Motor neuron (in vitro differentiated cells): ENCODE measurements at regions not wholly inside any gene's neighbourhood (a gene's known extent, or its start where the extent isn't known, plus 50 kb on each side); places are given as distances from the start of the nearest gene placed in this dataset.

Experiments
- ATAC-seq, 8 experiments: fragments of 200-7000 bp; cut with Tn5 transposase; replicated peaks in 6 of 8; 2 replicates each; pipeline ENCODE4 v1.8.0; 2021; ENCODE audit warnings: mild to moderate bottlenecking in 8 of 8, moderate library complexity in 8 of 8
- H3K27ac ChIP-seq, 2 donors: fragments of 250-450 bp; sonication (Bioruptor Pico); 2 replicates each; pipeline ENCODE4 v1.9.0; 2021; ENCODE audit warnings: antibody characterized with exemption in 2 of 2, mild to moderate bottlenecking in 2 of 2, moderate library complexity in 1 of 2
- H3K4me1 ChIP-seq, 2 donors: fragments of 250-450 bp; sonication (Bioruptor Pico); replicated peaks in 1 of 2; 2 replicates each; pipeline ENCODE4 v1.6.1; 2021; ENCODE audit warnings: antibody characterized with exemption in 2 of 2, mild to moderate bottlenecking in 2 of 2, moderate library complexity in 1 of 2
- H3K4me3 ChIP-seq, 5 donors: fragments of 250-450 bp; sonication (Bioruptor Pico); 2 replicates each; pipeline ENCODE4 v1.9.0; 2021; ENCODE audit warnings: antibody characterized with exemption in 5 of 5, mild to moderate bottlenecking in 5 of 5, moderate library complexity in 4 of 5
- WGBS, 10 experiments: fragments of 450-650 bp; shearing (Covaris generic); methylation state at CpG; one replicate each; pipeline ENCODE4 v1.0.0; 2022; 5-methylcytosine and 5-hydroxymethylcytosine counted together
- in situ Hi-C, 9 experiments: fragments of 400-800 bp; cut with MboI; loops; one replicate each; pipeline ENCODE4 v1.15.0; 2021; ENCODE audit warnings: low sequenced_read_pairs in 9 of 9, low pct_unique_long_range_greater_than_20kb in 2 of 9; ENCODE audit not compliant: unreplicated experiment in 9 of 9

DNA sequence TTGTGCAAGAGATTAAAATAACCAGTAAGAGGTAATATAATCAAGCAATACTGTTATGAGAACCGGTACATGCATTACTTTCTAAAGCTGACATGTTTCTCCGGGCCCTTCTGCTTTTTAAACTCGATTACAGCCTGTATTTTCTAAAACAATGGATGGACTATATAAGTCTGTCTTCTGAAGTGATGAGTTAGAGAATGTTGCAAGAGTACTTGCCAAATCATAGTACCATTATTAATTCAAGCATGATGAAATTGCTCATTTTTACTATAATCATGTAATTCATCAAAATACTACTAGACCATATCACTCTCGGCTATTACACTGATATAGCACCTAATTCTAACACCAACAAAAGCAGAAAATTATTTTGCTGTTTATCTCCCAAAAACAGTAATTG is 1240.3 kb upstream of the ACVR2A start:
- no peak for ATAC-seq
- Histone ChIP-seq H3K4me1 (no peaks in the 10 kb centered on the region), H3K4me3 (no peak overlapping the region), H3K27ac (no peak overlapping the region)
- in situ Hi-C loops: no loop called here
- 53 to 100% (median 91%) methylated on average over 1 to 4 of the region's 4 CpGs for WGBS, 10 experiments

DNA sequence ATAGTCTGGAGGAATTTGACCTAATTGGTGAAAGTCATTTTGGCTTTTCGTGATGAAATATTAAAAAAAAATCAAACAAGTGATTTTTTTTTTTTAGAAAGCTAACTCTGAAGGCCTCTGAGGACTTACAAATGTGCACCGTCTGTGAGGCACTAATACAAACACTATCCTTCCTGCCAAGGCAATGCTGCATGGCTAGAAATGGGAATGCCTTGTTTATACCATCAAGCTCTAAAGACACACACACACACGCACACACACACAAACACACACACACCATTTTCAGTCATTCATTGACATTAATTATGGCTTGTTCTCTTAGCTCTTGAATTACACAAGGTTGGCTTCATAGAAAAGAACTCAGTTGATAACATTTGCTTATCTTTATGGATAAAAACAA is 1242.0 kb upstream of the ACVR2A start:
- in situ Hi-C loops: no loop called here
- no peak for ATAC-seq
- 0 to 92% (median 78%) methylated on average over 1 to 3 of the region's 3 CpGs; no CpG with 5 or more reads in 1 of the 10 experiments for WGBS, 10 experiments
- Histone ChIP-seq H3K27ac (no peak overlapping the region), H3K4me3 (no peak overlapping the region), H3K4me1 (no peaks in the 10 kb centered on the region)

DNA sequence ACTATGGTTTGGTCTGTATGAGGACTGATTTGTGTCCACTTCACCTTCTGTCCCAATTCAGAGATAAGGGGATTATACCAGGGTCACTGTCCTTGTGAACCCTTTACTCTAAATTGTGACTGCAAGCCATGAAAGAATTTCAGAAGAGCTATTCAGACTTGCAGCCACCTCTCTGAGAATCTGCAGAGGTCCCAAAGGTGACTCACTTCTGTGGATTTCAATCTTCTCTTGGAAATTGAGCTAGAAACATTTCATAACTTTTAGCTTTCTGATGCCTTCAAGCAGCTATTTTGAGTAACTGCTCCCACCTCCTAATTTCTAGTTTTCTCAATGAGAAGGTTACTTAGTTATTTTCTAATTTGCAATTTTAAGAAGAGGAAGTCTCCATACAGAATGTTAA is 1242.4 kb upstream of the ACVR2A start:
- in situ Hi-C loops: no loop called here
- peak in 1 of 8 experiments; percentile 25 for ATAC-seq
- no peaks in the 10 kb centered on the region for H3K4me1 ChIP-seq
- no peak overlapping the region for H3K4me3 ChIP-seq
- no peak overlapping the region for H3K27ac ChIP-seq

DNA sequence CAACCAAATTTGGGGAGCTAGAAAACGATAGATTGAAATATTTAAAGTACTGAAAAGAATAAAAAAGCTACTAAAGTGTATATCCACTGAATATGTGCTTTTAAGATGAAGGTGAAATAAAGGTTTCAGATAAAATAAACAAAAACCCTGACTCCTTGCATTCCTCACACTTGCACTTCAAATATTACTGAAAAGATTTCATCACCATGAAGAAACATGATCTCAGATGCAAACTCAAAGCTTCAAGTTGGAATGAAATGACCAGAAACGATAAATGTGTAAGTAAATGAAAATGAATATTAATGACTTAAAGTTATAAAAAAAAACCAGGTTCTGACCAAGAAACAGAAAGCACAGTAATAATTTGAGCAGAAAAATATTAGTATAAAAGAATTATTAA is 1246.0 kb upstream of the ACVR2A start:
- no peaks in the 10 kb centered on the region for H3K4me1 ChIP-seq
- H3K4me3 ChIP-seq: no peak overlapping the region
- in situ Hi-C loops: no loop called here
- no peak for ATAC-seq
- WGBS, 10 experiments: 33 to 100% (median 94%) methylated on average over 1 to 2 of the region's 2 CpGs; no CpG with 5 or more reads in 1 of the 10 experiments
- no peak overlapping the region for H3K27ac ChIP-seq

DNA sequence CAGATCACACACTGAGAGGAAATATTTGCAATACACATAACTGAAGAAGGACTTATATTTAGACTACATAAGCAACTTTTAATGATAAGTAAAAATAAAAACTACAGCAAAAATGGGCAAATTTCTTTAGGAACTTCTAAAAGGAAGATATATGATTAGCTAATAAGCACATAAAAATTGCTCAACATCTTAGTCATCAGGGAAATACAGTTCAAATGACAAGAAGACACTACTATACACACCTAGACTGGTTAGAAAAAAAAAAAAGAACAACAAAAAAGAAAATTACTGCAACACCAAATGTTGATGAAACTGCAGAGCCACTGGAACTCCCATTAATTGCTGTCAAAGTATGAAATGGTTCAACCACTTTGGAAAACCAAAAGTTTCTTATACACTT is 1247.5 kb upstream of the ACVR2A start:
- Histone ChIP-seq H3K4me1 (no peaks in the 10 kb centered on the region), H3K27ac (no peak overlapping the region), H3K4me3 (no peak overlapping the region)
- ATAC-seq: no peak
- in situ Hi-C loops: no loop called here

DNA sequence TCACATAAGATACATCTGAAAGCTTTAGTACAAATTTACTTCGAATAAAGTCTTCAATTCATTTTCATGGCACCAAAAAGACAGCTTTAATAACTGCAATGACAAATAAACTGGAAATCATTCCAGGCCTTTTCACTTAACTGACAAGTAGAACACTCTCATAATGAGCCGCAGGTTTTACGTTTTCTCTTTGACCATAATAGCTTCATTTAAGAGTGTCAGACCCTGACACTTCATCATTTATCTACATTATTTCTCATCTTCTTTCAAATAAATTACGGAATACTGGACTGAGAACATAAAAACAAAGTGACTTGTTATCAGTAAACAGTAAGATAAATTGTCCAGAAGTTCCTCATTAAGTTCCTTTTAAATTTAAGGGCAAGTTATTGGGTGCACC is 1252.9 kb upstream of the ACVR2A start:
- Histone ChIP-seq H3K4me3 (no peak overlapping the region), H3K27ac (no peak overlapping the region), H3K4me1 (no peaks in the 10 kb centered on the region)
- in situ Hi-C loops: no loop called here
- WGBS, 10 experiments: 12 to 90% (median 79%) methylated on average over 2 to 4 of the region's 4 CpGs
- ATAC-seq: peak in 3 of 8 experiments; percentile 38 to 48 (median 41)

DNA sequence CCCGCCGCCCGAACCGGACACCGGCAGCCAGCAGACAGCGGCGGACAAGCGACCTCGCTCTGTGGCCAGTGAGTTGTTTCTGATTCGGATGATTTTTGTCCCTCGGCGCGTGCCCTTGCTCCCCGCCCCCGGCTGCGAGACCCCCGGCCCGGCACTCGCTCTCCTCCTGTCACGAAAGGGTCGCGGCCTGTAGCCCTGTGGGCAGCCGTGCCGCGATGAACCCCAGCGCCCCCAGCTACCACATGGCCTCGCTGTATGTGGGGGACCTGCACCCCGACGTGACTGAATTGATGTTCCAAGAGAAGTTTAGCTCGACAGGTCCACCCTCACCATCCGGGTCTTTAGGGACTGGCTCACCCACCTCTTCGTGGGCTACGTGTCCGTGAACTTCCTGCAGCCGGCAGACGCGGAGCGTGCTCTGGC is 1257.5 kb upstream of the ACVR2A start:
- Histone ChIP-seq H3K27ac (no peak overlapping the region), H3K4me1 (no peaks in the 10 kb centered on the region), H3K4me3 (no peak overlapping the region)
- in situ Hi-C loops: no loop called here
- 92 to 100% (median 94%) methylated on average over 3 to 19 of the region's 38 CpGs; no CpG with 5 or more reads in 4 of the 10 experiments for WGBS, 10 experiments
- ATAC-seq: no peak

GRCh38 chr2:146584316-146584715 is 1260.5 kb upstream of the ACVR2A start:
- no peak overlapping the region for H3K4me3 ChIP-seq
- no peak overlapping the region for H3K27ac ChIP-seq
- ATAC-seq: no peak
- H3K4me1 ChIP-seq: no peaks in the 10 kb centered on the region
- 44 to 100% (median 93%) methylated on average over 1 to 2 of the region's 2 CpGs; no CpG with 5 or more reads in 1 of the 10 experiments for WGBS, 10 experiments
- in situ Hi-C loops: no loop called here

DNA sequence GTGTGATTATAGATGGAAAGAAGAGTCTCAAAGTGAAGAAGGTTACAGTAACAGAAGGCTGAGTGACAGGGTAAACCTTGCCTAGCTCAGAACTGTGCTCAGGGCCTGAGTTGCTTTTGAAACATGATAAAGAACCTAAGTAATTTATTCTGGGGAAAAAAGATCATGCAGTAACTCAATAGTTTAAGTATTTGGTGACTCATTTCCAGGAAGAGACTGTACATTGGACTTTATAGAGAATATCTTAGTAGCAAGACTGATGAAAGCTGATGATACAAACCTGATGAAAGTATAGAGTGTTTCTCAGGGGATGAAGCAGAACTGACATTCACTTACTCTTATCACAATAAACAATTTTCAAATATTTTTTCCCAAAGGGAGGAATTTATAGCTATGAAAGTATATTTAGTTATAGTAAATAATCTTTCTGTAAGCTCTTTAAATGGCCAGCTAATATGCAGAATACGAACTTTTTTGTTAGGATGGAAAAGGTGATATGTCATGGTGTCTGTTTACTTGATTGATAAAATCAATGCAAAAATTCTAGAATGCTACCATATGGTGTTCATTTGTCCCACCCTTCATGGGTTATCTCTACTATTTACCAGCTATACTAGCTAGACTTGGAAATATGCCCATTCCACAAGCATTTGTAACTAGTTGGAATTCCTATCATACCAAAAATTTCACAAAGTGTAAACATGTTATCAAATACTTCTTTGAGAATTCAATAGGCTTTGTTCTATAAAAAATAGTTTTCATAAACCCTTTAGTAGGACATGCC is 1265.5 kb upstream of the ACVR2A start:
- WGBS, 10 experiments: 0 to 100% (median 67%) methylated on average over 1 of the region's 1 CpG; no CpG with 5 or more reads in 1 of the 10 experiments
- peak in 4 of 8 experiments; percentile 30 to 69 (median 48) for ATAC-seq
- H3K4me1 ChIP-seq: no peaks in the 10 kb centered on the region
- in situ Hi-C loops: no loop called here
- H3K27ac ChIP-seq: no peak overlapping the region
- H3K4me3 ChIP-seq: no peak overlapping the region

GRCh38 chr2:146576339-146577111 is 1268.3 kb upstream of the ACVR2A start:
- peaks cover 0 to 2% of the 10 kb centered on the region in 2 donors for H3K4me1 ChIP-seq
- in situ Hi-C loops: no loop called here
- no peak overlapping the region for H3K27ac ChIP-seq
- H3K4me3 ChIP-seq: no peak overlapping the region
- WGBS, 10 experiments: 20 to 74% (median 59%) methylated on average over 1 to 8 of the region's 8 CpGs
- peak in 5 of 8 experiments; percentile 15 to 84 (median 62) for ATAC-seq

DNA sequence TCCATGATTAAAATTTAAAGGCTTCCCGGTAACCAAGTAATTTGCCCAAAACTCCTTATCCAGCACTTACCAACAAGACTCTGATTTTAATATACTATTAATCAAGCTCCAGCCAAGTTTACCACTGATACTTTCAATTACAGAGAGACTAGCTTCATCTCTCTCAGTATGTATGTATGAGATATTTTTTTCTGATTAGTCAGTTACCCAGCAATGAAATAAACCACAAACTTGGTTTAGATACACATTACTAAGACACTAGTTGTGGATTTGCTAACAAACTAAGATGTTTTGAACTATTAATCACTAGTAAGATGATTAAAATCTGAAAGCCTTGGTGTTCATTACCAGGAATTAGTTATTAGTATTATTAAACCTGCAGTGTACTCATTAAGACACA is 1272.2 kb upstream of the ACVR2A start:
- WGBS, 10 experiments: 0 to 100% (median 37%) methylated on average over 1 of the region's 1 CpG; no CpG with 5 or more reads in 4 of the 10 experiments
- ATAC-seq: no peak

DNA sequence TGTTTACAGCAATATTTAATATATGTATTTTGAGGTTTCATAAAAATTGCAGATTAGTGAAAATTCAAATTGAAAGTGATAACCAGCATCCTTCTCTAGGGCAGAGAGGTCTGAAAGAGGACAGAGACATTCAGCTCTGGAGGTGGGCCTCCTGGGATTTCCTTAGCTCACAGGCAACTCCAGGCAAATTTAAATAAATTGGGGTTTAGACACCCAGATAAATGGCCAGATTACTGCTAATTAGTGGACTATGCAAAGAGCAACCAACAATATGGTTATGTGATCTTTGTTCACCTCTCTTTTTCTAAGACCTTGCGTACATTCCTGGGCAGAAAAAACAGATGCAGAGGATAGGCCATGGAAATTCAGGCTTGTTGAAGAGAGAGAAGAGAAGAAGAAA is 1282.8 kb upstream of the ACVR2A start:
- Histone ChIP-seq H3K4me1 (no peaks in the 10 kb centered on the region), H3K27ac (no peak overlapping the region), H3K4me3 (no peak overlapping the region)
- 72 to 100% (median 100%) methylated on average over 1 of the region's 1 CpG; no CpG with 5 or more reads in 1 of the 10 experiments for WGBS, 10 experiments
- in situ Hi-C loops: no loop called here
- no peak for ATAC-seq

More for the DNA sequence above, 1272.2 kb upstream of the ACVR2A start:
- Histone ChIP-seq H3K27ac (no peak overlapping the region), H3K4me1 (peaks cover 0 to 2% of the 10 kb centered on the region in 2 donors), H3K4me3 (no peak overlapping the region)
- in situ Hi-C loops: no loop called here

GRCh38 chr2:146547236-146547635 is 1297.6 kb upstream of the ACVR2A start:
- H3K27ac ChIP-seq: no peak overlapping the region
- no peak for ATAC-seq
- 29 to 100% (median 75%) methylated on average over 1 to 5 of the region's 6 CpGs; no CpG with 5 or more reads in 1 of the 10 experiments for WGBS, 10 experiments
- peaks cover 2 to 6% of the 10 kb centered on the region in 2 donors for H3K4me1 ChIP-seq
- in situ Hi-C loops: loop anchor here in 1 of 9 experiments (25.0 kb wide), 2 partner anchors 115 to 785 kb away; no protein-coding TSS in a partner anchor
- no peak overlapping the region for H3K4me3 ChIP-seq
